CD4-positive, alpha-beta T cell treated with Interleukin-12 subunit alpha and Interleukin-12 subunit beta, for 1 hour (primary cell): ENCODE measurements at regions not wholly inside any gene's neighbourhood (a gene's known extent, or its start where the extent isn't known, plus 50 kb on each side); places are given as distances from the start of the nearest gene placed in this dataset.

Experiments used
- DNase-seq: peaks from one replicate; pipeline ENCODE4 v3.0.0-alpha.2; 2020

DNA sequence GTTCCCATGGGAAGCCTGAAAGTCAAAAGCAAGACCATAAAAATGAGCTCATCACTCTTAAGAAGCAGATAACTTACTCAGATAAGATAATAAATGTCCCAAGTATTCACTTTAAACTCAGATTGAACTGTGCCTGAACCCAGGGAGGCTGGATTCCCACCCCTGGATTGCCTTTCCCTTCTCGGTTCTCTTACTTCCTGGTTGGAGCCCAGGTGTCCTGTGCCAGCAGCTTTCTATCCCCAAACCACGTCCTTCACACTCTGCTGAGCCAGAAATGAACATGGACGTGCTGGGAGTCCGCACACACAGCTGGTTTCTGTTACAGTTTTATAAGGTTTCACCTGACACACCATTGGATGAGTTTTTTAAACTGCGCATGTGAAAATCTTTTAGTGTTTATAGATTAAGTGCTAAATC, 636.2 kb upstream of the IGFBP3 start:
- DNase-seq = no peak

- DNase-seq = no peak
Observed at GRCh38 chr7:46554688-46555422, 633.8 kb upstream of the IGFBP3 start.

DNA sequence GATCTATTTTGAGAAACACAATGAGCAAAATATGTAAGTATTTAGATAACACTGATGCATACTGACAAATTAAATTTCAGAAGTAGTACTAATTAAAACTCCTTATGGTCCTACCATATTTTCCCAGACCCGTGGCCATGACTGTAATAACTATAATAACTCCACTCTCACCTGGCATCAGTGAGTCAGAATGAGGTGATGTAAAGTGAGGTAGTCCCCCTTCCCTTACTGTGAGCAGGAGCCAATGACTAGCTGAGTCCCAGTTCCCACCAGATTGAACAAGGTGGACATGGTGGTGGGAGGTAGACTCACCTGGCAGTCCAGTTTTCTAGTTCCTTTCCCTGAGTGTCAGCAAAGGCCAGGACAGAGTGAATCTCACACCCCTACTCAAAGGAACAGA, 630.5 kb upstream of the IGFBP3 start:
- DNase-seq = no peak

DNA sequence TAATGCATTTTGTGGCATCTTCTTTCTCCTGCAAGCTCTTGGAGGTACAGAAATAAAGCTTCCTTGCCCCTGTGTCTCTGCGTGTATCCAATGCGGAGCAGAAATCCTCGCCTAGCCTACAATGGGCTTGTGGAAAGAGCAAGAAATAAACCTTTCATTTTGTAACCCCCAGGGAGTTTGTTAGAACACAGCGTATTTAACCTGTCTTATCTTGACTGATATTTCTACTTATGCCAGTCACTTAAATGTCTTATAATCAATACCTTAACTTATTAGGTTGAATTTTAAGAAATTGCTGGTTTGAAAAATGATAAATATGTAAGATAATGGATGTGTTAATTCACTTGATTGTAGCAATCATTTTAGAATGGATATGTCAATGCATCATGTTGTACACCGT, 629.8 kb upstream of the IGFBP3 start:
- no peak for DNase-seq

DNA sequence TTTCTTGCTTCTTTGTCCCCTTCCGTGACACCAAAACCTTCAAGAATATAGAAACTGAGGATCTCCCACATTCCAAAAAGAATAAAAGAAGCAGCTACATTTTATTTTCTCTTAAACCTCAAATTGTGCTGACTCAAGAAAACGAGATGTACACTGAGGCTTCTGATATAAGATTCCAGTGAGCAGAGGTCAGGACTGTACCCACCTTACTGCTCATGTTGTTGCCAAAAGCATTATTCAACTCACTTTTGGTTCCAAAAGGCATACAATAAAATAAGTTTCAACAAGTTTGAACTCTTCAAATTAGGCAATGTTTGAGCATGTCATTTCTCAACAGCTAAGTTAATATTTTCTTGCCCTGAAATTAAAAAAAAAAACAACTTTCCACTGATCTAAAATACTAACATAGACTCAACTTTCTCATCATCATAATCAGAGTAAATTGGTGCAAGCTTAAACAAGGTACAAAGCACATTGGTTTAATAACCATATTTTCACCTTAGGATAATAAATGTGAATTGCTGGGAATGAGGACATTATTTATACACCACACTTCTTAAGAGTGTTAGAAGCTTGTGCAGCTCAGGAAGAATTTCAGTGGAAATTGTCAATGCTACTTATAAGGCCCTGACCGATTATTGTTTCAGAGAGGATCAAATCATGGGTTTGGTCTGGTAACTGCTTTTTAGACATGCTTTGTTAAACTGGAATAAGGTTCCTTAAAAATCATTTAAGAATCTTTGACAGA, 629.0 kb upstream of the IGFBP3 start:
- no peak for DNase-seq

- no peak for DNase-seq
Observed at GRCh38 chr7:46549347-46549746, 628.3 kb upstream of the IGFBP3 start.

GRCh38 chr7:46547044-46547443, 626.0 kb upstream of the IGFBP3 start:
- no peak for DNase-seq

GRCh38 chr7:46545790-46546189, 624.7 kb upstream of the IGFBP3 start:
- no peak for DNase-seq

DNA sequence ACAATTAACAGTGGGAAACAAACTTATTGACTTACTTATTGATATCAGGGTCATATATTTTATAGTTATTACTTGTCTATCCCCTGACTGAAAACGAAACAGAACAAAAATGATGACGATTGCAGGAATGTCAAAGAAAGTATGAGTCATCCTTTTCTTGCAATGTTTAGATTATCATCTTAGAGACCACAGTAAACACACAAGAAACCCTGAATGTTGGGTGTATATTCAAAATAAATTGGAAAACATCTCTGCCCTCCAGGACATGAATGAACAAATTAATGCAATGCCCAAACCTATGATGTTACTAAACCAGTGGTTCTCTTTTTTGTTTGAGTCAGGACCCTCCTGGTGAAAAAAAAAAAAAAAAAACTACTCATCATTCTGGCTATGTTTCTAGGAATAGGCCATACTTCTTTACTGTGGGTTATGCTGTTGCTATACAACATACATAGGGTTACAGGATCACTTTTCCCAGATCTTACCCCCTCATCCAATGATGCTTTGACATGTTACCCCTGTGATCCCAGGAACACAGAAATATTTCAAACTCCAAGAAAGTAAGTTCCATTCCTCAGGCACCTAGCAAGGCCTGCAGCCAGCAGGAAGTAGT, 623.4 kb upstream of the IGFBP3 start:
- DNase-seq = no peak

- no peak for DNase-seq
Observed at GRCh38 chr7:46542076-46542475, 621.0 kb upstream of the IGFBP3 start.

DNA sequence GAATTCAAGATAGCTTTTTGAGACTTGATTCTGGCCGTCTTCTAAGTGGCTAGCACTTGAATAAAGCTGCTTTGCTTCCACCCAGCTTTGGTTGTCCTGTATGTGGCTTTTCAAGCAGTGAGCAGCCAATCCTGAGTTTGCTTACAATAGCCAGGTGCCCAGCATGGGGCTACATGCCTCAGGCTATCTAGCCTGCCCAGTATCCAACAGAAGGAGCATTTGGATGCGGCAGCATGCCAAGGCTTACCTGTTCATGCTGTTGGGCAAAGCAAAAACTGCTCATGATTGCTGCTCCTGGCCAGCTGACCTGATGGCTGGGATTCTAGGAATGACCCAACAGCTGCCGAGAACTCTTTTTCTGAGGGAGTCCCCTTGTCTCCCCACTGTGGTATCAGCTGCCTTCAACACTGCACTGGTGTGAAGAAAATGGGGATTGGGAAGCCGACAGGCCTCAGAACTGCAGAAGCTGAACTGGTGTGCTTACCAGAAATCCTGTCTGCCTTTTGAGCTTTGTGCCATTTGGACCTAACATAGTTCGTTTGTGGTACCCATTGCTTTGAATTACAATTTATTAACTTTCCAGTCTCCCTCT, 618.9 kb upstream of the IGFBP3 start:
- no peak for DNase-seq

GRCh38 chr7:46537191-46537905, 616.3 kb upstream of the IGFBP3 start:
- no peak for DNase-seq

DNA sequence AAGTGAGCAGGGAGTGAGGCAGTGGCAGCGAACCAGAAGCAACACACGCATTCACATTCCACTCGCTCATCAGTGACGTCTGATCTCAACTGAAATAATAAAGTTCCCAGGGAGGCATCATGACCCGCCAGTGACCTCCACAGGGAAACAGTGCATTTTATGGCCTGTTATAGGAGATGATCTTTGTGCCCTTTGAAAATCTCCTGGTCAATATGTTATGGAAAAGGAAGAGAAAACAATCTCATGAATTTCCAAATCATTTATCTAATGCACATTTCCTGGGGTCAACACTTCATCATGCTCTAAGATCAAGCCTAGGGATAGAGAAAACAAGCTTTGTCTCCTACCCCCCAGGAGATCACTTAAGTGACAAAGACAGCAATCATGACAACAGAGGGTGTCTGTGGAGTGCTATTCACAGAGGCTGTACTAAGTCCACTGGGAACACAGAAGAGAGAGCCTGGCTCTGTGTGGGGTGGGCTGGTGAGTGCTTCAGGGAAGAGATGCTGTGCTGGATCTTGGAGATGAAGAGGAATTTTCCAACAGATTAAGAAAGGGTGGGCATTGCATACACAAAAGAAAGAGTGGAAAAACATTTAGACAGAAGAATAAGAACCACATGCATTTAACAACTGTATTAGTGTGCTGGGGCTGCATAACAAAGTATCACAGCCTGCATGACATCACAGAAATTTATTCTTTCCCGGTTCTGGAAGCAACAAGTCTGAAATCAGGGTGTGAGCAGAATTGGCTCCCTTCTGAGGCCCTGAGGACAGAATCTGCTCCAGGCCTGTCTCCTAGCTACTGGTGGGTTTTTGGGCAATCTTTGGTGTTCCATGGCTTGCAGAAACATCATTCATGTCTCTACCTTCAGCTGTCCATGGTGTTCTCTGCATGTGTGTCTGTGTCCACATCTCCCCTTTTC, 613.9 kb upstream of the IGFBP3 start:
- no peak for DNase-seq

GRCh38 chr7:46533946-46534345, 612.9 kb upstream of the IGFBP3 start:
- no peak for DNase-seq

GRCh38 chr7:46532571-46532970, 611.5 kb upstream of the IGFBP3 start:
- DNase-seq = no peak

GRCh38 chr7:46530081-46530750, 609.1 kb upstream of the IGFBP3 start:
- no peak for DNase-seq

DNA sequence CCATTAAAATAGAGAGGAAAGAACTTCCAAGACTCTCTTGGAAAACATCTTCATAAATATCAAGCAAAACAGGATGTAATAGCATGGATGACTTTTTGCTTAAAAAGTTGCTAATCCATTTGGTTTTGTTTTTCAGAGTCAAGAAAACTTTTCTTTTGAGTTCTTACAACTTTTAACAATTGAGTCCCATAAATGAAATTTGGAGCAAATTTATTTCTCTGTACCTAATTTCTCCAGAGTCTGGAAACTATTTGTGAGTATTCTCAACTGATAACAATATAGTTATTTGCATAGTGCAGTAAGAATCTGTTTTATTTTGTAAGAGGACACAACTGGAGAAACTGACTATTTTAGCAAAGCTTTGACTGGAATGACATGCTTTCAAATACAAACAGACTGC, 606.3 kb upstream of the IGFBP3 start:
- no peak for DNase-seq

DNA sequence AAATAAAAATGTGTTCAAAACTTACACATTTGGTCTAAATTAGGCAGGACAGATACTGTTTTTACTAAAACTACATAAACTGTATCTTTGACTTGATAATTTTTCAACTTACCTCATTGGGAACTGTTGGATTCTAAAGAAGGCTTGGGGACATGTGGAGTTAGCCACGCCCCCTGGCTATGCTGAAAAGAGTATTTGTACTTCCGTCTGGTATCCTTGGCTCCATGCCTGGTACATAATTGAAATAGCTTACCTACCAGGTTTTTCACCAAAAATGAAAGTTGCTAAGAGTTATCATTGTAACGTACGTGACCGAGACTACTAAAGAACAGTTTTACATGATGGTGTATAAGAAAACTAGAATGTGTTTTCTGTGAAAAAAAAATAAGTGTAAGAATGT, 604.8 kb upstream of the IGFBP3 start:
- no peak for DNase-seq

- DNase-seq = no peak
Observed at GRCh38 chr7:46524350-46524749, 603.3 kb upstream of the IGFBP3 start.

DNA sequence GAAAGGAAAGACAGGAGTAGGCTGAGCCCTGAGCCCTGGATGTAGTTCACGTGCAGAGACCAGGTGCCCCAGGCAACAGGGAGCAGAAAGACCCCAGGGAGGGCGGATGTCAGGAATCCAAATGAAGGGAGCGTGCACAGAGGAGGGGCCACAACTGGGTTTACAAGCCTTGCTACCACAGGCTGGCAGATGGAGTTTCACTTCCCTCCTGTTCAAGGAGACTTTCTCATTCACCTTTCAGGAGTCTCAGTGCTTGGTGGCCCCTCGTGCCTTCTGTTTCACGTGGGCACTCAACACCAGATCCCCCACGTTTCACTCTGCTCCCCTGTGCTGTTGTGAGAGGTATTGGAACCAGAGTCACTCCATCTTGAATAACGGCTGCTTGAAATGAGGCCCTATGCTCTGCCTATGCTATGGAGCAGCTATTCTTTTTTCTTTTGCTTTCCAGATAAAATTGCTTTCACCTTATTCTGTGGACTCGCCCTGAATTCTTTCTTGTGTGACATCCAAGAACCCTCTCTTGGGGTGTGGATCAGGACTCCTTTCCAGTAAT, 601.4 kb upstream of the IGFBP3 start:
- DNase-seq = no peak

DNA sequence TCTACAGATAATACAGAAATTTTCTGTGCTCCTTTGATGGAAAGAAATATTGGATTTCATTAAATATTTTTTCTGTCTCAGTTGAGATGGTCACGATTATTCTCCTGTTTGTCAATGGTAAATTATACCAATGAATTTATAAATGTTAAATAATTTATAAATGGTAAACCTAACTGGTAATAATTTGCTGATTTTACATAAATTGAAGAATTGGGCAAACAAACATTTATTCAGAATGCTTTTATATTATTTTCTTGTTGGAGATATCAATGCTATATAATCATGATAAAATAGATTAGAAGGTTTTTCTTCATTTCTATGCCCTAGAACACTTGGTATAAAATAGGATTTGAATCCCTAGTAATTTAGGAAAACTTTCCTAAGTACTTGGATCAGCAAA, 597.6 kb upstream of the IGFBP3 start:
- no peak for DNase-seq
